Endodermal cell (in vitro differentiated cells): ENCODE measurements at regions not wholly inside any gene's neighbourhood (a gene's known extent, or its start where the extent isn't known, plus 50 kb on each side); places are given as distances from the start of the nearest gene placed in this dataset.

Experiments used
- DNase-seq: peaks from one replicate; pipeline ENCODE4 v3.0.0-alpha.2; 2017
- H3K27ac ChIP-seq: 2 replicates; pipeline ENCODE4 v1.5.1; 2013; ENCODE audit warnings: mild to moderate bottlenecking, low read depth, low read length, moderate library complexity
- H3K27me3 ChIP-seq: 2 replicates; pipeline ENCODE4 v1.6.1; 2013; ENCODE audit warnings: mild to moderate bottlenecking, low read length, moderate library complexity; ENCODE audit not compliant: insufficient read depth, control insufficient read depth, poor library complexity, severe bottlenecking
- H3K36me3 ChIP-seq: 2 replicates; pipeline ENCODE4 v1.7.0; 2013; ENCODE audit warnings: mild to moderate bottlenecking, low read length, moderate library complexity; ENCODE audit not compliant: control insufficient read depth, insufficient read depth
- H3K4me1 ChIP-seq: one replicate; pipeline ENCODE4 v1.7.0; 2013; ENCODE audit warnings: low read length; ENCODE audit not compliant: control insufficient read depth, insufficient read depth
- H3K4me3 ChIP-seq: 2 replicates; pipeline ENCODE4 v1.5.1; 2013; ENCODE audit warnings: mild to moderate bottlenecking, low read length, moderate library complexity
- H3K9ac ChIP-seq: 2 replicates; pipeline ENCODE4 v1.6.1; 2013; ENCODE audit warnings: mild to moderate bottlenecking, low read length, moderate library complexity; ENCODE audit not compliant: poor library complexity, severe bottlenecking; ENCODE audit errors: extremely low read depth
- H3K9me3 ChIP-seq: 2 replicates; pipeline ENCODE4 v1.6.1; 2013; ENCODE audit warnings: mild to moderate bottlenecking, low read length, moderate library complexity; ENCODE audit not compliant: control insufficient read depth
- H3K27ac Mint-ChIP-seq: 2 replicates; pipeline ENCODE4 v1.8.0; 2020; ENCODE audit warnings: mixed read lengths
- H3K27me3 Mint-ChIP-seq: 2 replicates; pipeline ENCODE4 v1.8.0; 2021; ENCODE audit warnings: mild to moderate bottlenecking, mixed read lengths; ENCODE audit not compliant: insufficient read depth
- H3K36me3 Mint-ChIP-seq: 2 replicates; pipeline ENCODE4 v1.8.0; 2020; ENCODE audit warnings: low read depth, mixed read lengths
- H3K4me1 Mint-ChIP-seq: 2 replicates; pipeline ENCODE4 v1.8.0; 2020; ENCODE audit warnings: mixed read lengths
- H3K4me3 Mint-ChIP-seq: 2 replicates; pipeline ENCODE4 v1.8.0; 2020; ENCODE audit warnings: mild to moderate bottlenecking, moderate library complexity, mixed read lengths
- H3K9me3 Mint-ChIP-seq: 2 replicates; pipeline ENCODE4 v1.8.0; 2020; ENCODE audit warnings: mild to moderate bottlenecking, mixed read lengths
- WGBS, 2 experiments: methylation state at CpG; one replicate each; pipeline versions ENCODE4 v1.1.5 to v1.1.7; 2013; ENCODE audit warnings: missing lambda C conversion rate in 2 of 2, mixed read lengths in 1 of 2; ENCODE audit not compliant: insufficient coverage in 1 of 2, insufficient read length in 1 of 2; 5-methylcytosine and 5-hydroxymethylcytosine counted together
- TF ChIP-seq, protein P1 (sequence below): fragments of 200-600 bp; sonication (generic); conservative IDR thresholded peaks from 2 replicates; pipeline ENCODE4 v1.5.0; 2021; ENCODE audit warnings: antibody characterized with exemption, mild to moderate bottlenecking

DNA sequence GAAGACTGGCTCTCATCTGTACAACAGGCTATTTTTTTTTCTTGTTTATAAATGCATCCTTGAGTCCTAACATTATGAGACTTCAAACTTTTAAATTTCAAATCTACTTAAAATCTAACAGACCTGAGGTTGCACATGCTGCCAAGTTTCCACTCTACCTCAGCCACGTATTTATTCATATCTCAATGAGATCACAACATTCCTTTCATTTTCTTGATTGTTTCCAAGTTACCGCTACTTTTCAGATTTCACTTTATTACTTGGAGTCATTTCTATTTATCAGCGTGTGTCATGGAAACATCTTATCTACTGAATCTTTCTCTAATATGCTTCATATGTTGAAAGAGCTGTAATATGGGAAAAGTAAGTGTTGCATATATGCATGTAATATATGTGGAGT lies 1257.5 kb upstream of the ATXN8OS start:
- peaks cover 12% of the 10 kb centered on the region for H3K9me3 ChIP-seq
- no peaks in the 10 kb centered on the region for H3K36me3 Mint-ChIP-seq
- TF ChIP-seq, protein P1, sequence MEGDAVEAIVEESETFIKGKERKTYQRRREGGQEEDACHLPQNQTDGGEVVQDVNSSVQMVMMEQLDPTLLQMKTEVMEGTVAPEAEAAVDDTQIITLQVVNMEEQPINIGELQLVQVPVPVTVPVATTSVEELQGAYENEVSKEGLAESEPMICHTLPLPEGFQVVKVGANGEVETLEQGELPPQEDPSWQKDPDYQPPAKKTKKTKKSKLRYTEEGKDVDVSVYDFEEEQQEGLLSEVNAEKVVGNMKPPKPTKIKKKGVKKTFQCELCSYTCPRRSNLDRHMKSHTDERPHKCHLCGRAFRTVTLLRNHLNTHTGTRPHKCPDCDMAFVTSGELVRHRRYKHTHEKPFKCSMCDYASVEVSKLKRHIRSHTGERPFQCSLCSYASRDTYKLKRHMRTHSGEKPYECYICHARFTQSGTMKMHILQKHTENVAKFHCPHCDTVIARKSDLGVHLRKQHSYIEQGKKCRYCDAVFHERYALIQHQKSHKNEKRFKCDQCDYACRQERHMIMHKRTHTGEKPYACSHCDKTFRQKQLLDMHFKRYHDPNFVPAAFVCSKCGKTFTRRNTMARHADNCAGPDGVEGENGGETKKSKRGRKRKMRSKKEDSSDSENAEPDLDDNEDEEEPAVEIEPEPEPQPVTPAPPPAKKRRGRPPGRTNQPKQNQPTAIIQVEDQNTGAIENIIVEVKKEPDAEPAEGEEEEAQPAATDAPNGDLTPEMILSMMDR, result no peak
- H3K4me3 ChIP-seq, result no peak overlapping the region
- no peaks in the 10 kb centered on the region for H3K4me1 ChIP-seq
- H3K9ac ChIP-seq, result no peak overlapping the region
- no peak overlapping the region for H3K4me3 Mint-ChIP-seq
- H3K27me3 ChIP-seq, result no peaks in the 10 kb centered on the region
- H3K27ac Mint-ChIP-seq, result no peak overlapping the region
- H3K36me3 ChIP-seq, result no peaks in the 10 kb centered on the region
- H3K27me3 Mint-ChIP-seq, result no peaks in the 10 kb centered on the region
- 86 to 98% methylated on average over 1 to 3 of the region's 3 CpGs for WGBS, 2 experiments
- DNase-seq, result no peak
- H3K9me3 Mint-ChIP-seq, result peaks cover 11% of the 10 kb centered on the region
- no peak overlapping the region for H3K27ac ChIP-seq
- no peaks in the 10 kb centered on the region for H3K4me1 Mint-ChIP-seq

DNA sequence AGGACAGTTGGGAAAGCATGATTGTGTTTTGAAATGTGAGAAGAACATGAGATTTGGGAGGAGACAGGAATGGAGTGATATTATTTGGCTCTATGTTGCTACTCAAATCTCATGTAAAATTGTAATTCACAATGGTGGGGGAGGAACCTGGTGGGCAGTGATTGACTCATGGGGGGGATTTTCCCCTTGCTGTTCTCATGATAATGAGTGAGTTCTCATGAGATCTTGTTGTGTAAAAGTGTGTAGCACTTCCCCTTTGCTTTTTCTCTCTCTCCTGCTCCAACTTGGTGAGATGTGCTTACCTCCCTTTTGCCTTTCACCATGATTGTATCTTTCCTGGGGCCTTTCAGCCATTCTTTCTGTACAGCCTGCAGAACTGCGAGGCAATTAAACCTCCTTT lies 1261.0 kb upstream of the ATXN8OS start:
- H3K27me3 ChIP-seq, result no peaks in the 10 kb centered on the region
- no peak overlapping the region for H3K27ac ChIP-seq
- peaks cover 14% of the 10 kb centered on the region for H3K9me3 ChIP-seq
- no peak overlapping the region for H3K4me3 ChIP-seq
- Mint-ChIP-seq H3K4me1 (no peaks in the 10 kb centered on the region), H3K27ac (no peak overlapping the region), H3K4me3 (no peak overlapping the region), H3K36me3 (no peaks in the 10 kb centered on the region), H3K27me3 (no peaks in the 10 kb centered on the region), H3K9me3 (peaks cover 15% of the 10 kb centered on the region)
- no peak overlapping the region for H3K9ac ChIP-seq
- 94% methylated on average over 1 of the region's 1 CpG; no CpG with 5 or more reads in 1 of the 2 experiments for WGBS, 2 experiments
- H3K4me1 ChIP-seq, result no peaks in the 10 kb centered on the region
- TF ChIP-seq, protein P1, result no peak
- no peaks in the 10 kb centered on the region for H3K36me3 ChIP-seq
- DNase-seq, result no peak

DNA sequence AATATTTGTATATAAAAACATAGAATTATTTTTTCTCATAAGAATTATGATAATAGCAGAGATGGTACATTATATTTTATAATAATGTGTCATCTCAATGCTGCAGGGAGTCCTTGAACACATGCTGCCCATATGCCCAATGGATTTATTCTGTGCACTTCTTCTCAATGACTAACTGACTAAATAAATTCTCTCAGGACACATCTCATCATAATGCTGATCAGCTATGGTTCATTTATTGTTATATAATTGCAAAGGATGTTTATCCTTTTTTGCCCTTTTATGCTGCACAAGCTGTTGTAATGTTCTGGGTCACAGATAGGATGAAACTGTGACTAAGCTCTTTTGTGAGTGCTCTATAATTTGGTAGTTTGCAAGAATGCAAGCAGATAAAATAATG lies 1273.3 kb upstream of the ATXN8OS start:
- no peak overlapping the region for H3K27ac Mint-ChIP-seq
- no peak overlapping the region for H3K4me3 ChIP-seq
- TF ChIP-seq, protein P1, result no peak
- H3K4me1 ChIP-seq, result no peaks in the 10 kb centered on the region
- no peaks in the 10 kb centered on the region for H3K36me3 ChIP-seq
- H3K4me1 Mint-ChIP-seq, result no peaks in the 10 kb centered on the region
- H3K27me3 ChIP-seq, result no peaks in the 10 kb centered on the region
- H3K27ac ChIP-seq, result no peak overlapping the region
- peaks cover 1% of the 10 kb centered on the region for H3K9me3 Mint-ChIP-seq
- no peaks in the 10 kb centered on the region for H3K36me3 Mint-ChIP-seq
- no peak overlapping the region for H3K9ac ChIP-seq
- no peaks in the 10 kb centered on the region for H3K27me3 Mint-ChIP-seq
- H3K4me3 Mint-ChIP-seq, result no peak overlapping the region
- DNase-seq, result no peak
- H3K9me3 ChIP-seq, result no peaks in the 10 kb centered on the region
